ENCODE measurements at regions not wholly inside any gene's neighbourhood (a gene's known extent, or its start where the extent isn't known, plus 50 kb on each side); places are given as distances from the start of the nearest gene placed in this dataset.

GRCh38 chr5:124825250-124825982, 79.0 kb upstream of the ZNF608 start:
- POLR2A ChIA-PET = no interaction called here

More at GRCh38 chr5:124825250-124825982, 79.0 kb upstream of the ZNF608 start:
- in situ Hi-C loops (cut with HindIII; ENCODE audit: extremely low pct_ligation_motif_present, low pct_unique_long_range_greater_than_20kb) = no loop called here
- no peak overlapping the region for H2AFZ ChIP-seq (ENCODE audit: low read length)
- intact Hi-C loops (cut with micrococcal nuclease; ENCODE audit: unreplicated experiment) = no loop called here
- H4K20me1 ChIP-seq (ENCODE audit: insufficient read depth, low read length) = no peaks in the 10 kb centered on the region
- no peak overlapping the region for H3K4me2 ChIP-seq (ENCODE audit: low read depth, low read length)
- no peaks in the 10 kb centered on the region for H3K9me3 ChIP-seq (ENCODE audit: low read length)
- no peak overlapping the region for H3K9ac ChIP-seq (ENCODE audit: insufficient read depth, low read depth, low read length)
- DNase-seq (ENCODE audit: low spot score) (no peak), ATAC-seq (no peak), FAIRE-seq (no peak)
- H3K36me3 ChIP-seq (replicated peaks in 1 of 2; ENCODE audit: control insufficient read depth in 1 of 2, insufficient read depth in 2 of 2, low read length in 2 of 2) = no peaks in the 10 kb centered on the region
- 63% methylated on average over 5 of the region's 5 CpGs for whole genome bisulfite sequencing (ENCODE audit: low lambda C conversion rate)
- no peak overlapping the region for H3K27ac ChIP-seq (ENCODE audit: extremely low read length, insufficient read depth, low read length)
- no peaks in the 10 kb centered on the region for H3K27me3 ChIP-seq (ENCODE audit: control insufficient read depth in 1 of 2, insufficient read depth in 2 of 2, low read length in 2 of 2)
- TF ChIP-seq SRSF1 (optimal IDR thresholded peaks at IDR 0.05; ENCODE audit: low read depth, low read length) (no peak), MBNL3 (CRISPR knock-in tag; conservative IDR thresholded peaks at IDR 0.05) (no peak), HMGA1 (CRISPR knock-in tag; conservative IDR thresholded peaks at IDR 0.05) (no peak), TBX3 (IDR thresholded peaks at IDR 0.05; ENCODE audit: borderline replicate concordance) (no peak), REST (IDR thresholded peaks at IDR 0.05; ENCODE audit: borderline replicate concordance in 1 of 2, low read depth in 1 of 2, low read length in 2 of 2) (no peak), ZNF775 (CRISPR knock-in tag; IDR thresholded peaks at IDR 0.05; ENCODE audit: borderline replicate concordance) (no peak)
- TF ChIP-seq, protein P1, sequence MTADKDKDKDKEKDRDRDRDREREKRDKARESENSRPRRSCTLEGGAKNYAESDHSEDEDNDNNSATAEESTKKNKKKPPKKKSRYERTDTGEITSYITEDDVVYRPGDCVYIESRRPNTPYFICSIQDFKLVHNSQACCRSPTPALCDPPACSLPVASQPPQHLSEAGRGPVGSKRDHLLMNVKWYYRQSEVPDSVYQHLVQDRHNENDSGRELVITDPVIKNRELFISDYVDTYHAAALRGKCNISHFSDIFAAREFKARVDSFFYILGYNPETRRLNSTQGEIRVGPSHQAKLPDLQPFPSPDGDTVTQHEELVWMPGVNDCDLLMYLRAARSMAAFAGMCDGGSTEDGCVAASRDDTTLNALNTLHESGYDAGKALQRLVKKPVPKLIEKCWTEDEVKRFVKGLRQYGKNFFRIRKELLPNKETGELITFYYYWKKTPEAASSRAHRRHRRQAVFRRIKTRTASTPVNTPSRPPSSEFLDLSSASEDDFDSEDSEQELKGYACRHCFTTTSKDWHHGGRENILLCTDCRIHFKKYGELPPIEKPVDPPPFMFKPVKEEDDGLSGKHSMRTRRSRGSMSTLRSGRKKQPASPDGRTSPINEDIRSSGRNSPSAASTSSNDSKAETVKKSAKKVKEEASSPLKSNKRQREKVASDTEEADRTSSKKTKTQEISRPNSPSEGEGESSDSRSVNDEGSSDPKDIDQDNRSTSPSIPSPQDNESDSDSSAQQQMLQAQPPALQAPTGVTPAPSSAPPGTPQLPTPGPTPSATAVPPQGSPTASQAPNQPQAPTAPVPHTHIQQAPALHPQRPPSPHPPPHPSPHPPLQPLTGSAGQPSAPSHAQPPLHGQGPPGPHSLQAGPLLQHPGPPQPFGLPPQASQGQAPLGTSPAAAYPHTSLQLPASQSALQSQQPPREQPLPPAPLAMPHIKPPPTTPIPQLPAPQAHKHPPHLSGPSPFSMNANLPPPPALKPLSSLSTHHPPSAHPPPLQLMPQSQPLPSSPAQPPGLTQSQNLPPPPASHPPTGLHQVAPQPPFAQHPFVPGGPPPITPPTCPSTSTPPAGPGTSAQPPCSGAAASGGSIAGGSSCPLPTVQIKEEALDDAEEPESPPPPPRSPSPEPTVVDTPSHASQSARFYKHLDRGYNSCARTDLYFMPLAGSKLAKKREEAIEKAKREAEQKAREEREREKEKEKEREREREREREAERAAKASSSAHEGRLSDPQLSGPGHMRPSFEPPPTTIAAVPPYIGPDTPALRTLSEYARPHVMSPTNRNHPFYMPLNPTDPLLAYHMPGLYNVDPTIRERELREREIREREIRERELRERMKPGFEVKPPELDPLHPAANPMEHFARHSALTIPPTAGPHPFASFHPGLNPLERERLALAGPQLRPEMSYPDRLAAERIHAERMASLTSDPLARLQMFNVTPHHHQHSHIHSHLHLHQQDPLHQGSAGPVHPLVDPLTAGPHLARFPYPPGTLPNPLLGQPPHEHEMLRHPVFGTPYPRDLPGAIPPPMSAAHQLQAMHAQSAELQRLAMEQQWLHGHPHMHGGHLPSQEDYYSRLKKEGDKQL (CRISPR knock-in tag; IDR thresholded peaks at IDR 0.05; ENCODE audit: low read depth) = no peak
- no peaks in the 10 kb centered on the region for H3K4me1 ChIP-seq (ENCODE audit: insufficient read depth, low read length)
- no peak overlapping the region for H3K4me3 ChIP-seq (replicated peaks in 1 of 3; ENCODE audit: insufficient read depth in 1 of 3, low read depth in 2 of 3, low read length in 3 of 3)
- no peaks in the 10 kb centered on the region for H3K79me2 ChIP-seq (ENCODE audit: insufficient read depth, low read length)
- CTCF ChIA-PET (ENCODE audit: low intra/inter-chr PET ratio, low total read pairs) = no interaction called here
- no TSS peak for BruUV-seq (replicated peaks)

Data from HepG2 (cell line).